DND-41 (cell line): ENCODE measurements at regions not wholly inside any gene's neighbourhood (a gene's known extent, or its start where the extent isn't known, plus 50 kb on each side); places are given as distances from the start of the nearest gene placed in this dataset.

ENCODE experiments used
- CTCF ChIP-seq: IDR thresholded peaks from 2 replicates; pipeline ENCODE4 v1.5.1; 2012; ENCODE audit warnings: borderline replicate concordance, low read length, moderate library complexity, mild to moderate bottlenecking; ENCODE audit not compliant: poor library complexity, severe bottlenecking; ENCODE audit errors: extremely low read depth
- EZH2 ChIP-seq: IDR thresholded peaks from 3 replicates; pipeline ENCODE4 v1.6.1; 2012; ENCODE audit warnings: borderline replicate concordance, low read depth, mild to moderate bottlenecking, moderate library complexity, low read length, inconsistent platforms; ENCODE audit not compliant: severe bottlenecking

- no peak for TF ChIP-seq CTCF
- no peak for TF ChIP-seq EZH2
These were observed 381.1 kb downstream of the ZNF608 start for GRCh38 chr5:124365361-124365801.
